Sigmoid colon (tissue), 6 donors: ENCODE measurements at regions not wholly inside any gene's neighbourhood (a gene's known extent, or its start where the extent isn't known, plus 50 kb on each side); places are given as distances from the start of the nearest gene placed in this dataset.

ENCODE experiments used
- DNase-seq: peaks from one replicate; pipeline ENCODE4 v3.0.0-alpha.2; 2019
- H3K27ac ChIP-seq, 4 donors: fragments of 200-600 bp; sonication (generic); one replicate each; pipeline ENCODE4 v1.5.1; 2016 to 2019; ENCODE audit warnings: mild to moderate bottlenecking in 1 of 4
- H3K27me3 ChIP-seq, 3 donors: fragments of 200-600 bp; sonication (generic); one replicate each; pipeline ENCODE4 v1.5.1; 2019; ENCODE audit warnings: mild to moderate bottlenecking in 1 of 3
- H3K36me3 ChIP-seq, 4 donors: fragments of 200-600 bp; sonication (generic); one replicate each; pipeline ENCODE4 v1.5.1; 2016 to 2019
- H3K4me1 ChIP-seq, 4 donors: fragments of 200-600 bp; sonication (generic); one replicate each; pipeline ENCODE4 v1.5.1; 2017 to 2019
- H3K4me3 ChIP-seq, 4 donors: fragments of 200-600 bp; sonication (generic); one replicate each; pipeline ENCODE4 v1.5.1; 2017 to 2019; ENCODE audit warnings: mild to moderate bottlenecking in 2 of 4, moderate library complexity in 1 of 4
- H3K9me3 ChIP-seq, 4 donors: fragments of 200-600 bp in 3 of 4; sonication (generic) in 3 of 4; one replicate each; pipeline versions ENCODE4 v1.5.1 to v1.6.1; 2013 to 2019
- CTCF ChIP-seq, 4 experiments: fragments of 450-650 bp in 3 of 4; fragments of 200-600 bp in 1 of 4; IDR thresholded peaks; one replicate each; pipeline ENCODE4 v1.5.1; 2016 to 2019; ENCODE audit warnings: antibody characterized with exemption in 4 of 4, mild to moderate bottlenecking in 3 of 4, moderate library complexity in 2 of 4
- EP300 ChIP-seq, 4 donors: sonication (generic); formaldehyde crosslinking; IDR thresholded peaks; one replicate each; pipeline ENCODE4 v1.6.1; 2017; ENCODE audit warnings: antibody characterized with exemption in 4 of 4
- POLR2A ChIP-seq, 2 donors: fragments of 450-650 bp; IDR thresholded peaks; one replicate each; pipeline ENCODE4 v1.6.1; 2016; ENCODE audit warnings: antibody characterized with exemption in 2 of 2, mild to moderate bottlenecking in 2 of 2, moderate library complexity in 2 of 2
- POLR2AphosphoS5 ChIP-seq, 4 donors: sonication (generic); formaldehyde crosslinking; IDR thresholded peaks; one replicate each; pipeline ENCODE4 v1.6.1; 2017; ENCODE audit warnings: antibody characterized with exemption in 4 of 4
- WGBS, 2 donors: extraction: QIAGEN DNeasy Blood & Tissue Kit; methylation state at CpG; one replicate each; pipeline ENCODE4 v1.1.7; 2013; 5-methylcytosine and 5-hydroxymethylcytosine counted together
- intact Hi-C: fragments of 100-400 bp; cut with DNase I; formaldehyde crosslinking; loops from one replicate; pipeline ENCODE4 v1.15.1; 2023
- donor health status: healthy with polysubstance abuse.
- donor health status: healthy.

DNA sequence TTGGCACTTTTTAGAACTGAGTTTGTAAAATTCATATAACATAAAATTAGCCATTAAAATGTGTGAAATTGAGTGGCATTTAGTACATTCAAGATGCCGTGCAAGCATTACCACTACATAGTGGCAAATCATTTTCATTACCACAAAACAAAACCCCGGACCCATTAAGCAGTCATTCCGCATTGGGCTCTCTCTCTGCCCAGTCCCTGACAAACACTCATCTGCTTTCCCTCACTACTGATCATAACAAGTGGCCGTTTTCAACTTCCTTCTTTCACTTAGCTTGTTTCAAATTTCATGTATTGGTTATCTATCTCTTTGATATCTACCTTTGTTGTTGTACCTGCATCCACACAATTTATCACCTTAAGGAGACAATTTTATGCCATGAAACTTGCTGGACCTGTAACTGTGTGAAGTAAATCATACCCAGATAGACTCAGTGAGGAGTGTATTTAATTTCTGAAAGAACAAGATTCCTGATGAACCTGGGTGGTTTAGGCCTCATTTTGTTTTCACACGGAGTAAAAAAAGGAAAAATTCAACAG lies 202.1 kb downstream of the OR13H1 start:
- 87 to 88% methylated on average over 5 of the region's 5 CpGs for WGBS, 2 donors
- TF ChIP-seq CTCF (IDR thresholded peaks at IDR 0.05) (no peak), POLR2A (IDR thresholded peaks at IDR 0.05) (no peak), EP300 (IDR thresholded peaks at IDR 0.05) (no peak), POLR2AphosphoS5 (IDR thresholded peaks at IDR 0.05) (no peak)
- H3K4me3 ChIP-seq, result peak overlapping the region in 1 of 4 donors; percentile 53
- DNase-seq, result no peak
- intact Hi-C loops, result loop anchor here (1.0 to 2.0 kb wide), 2 partner anchors 17 to 42 kb away; no protein-coding TSS in a partner anchor
- no peaks in the 10 kb centered on the region for H3K9me3 ChIP-seq
- no peaks in the 10 kb centered on the region for H3K27me3 ChIP-seq
- no peaks in the 10 kb centered on the region for H3K36me3 ChIP-seq
- H3K27ac ChIP-seq, result peak overlapping the region in 2 of 4 donors; percentile 75 to 82
- H3K4me1 ChIP-seq, result no peaks in the 10 kb centered on the region

GRCh38 chrX:131746491-131746968 lies 202.7 kb downstream of the OR13H1 start:
- Histone ChIP-seq H3K27me3 (no peaks in the 10 kb centered on the region), H3K4me3 (peak overlapping the region in 2 of 4 donors; percentile 45 to 53), H3K36me3 (no peaks in the 10 kb centered on the region), H3K9me3 (no peaks in the 10 kb centered on the region), H3K27ac (peak overlapping the region in 2 of 4 donors; percentile 75 to 82), H3K4me1 (no peaks in the 10 kb centered on the region)
- intact Hi-C loops, result loop anchor here (1.0 to 2.0 kb wide), 2 partner anchors 18 to 42 kb away; no protein-coding TSS in a partner anchor
- WGBS, 2 donors, result 89 to 92% methylated on average over 14 of the region's 14 CpGs
- DNase-seq, result peak; percentile 93
- TF ChIP-seq POLR2AphosphoS5 (IDR thresholded peaks at IDR 0.05) (peak in 1 of 4 donors; percentile 66), POLR2A (IDR thresholded peaks at IDR 0.05) (no peak), CTCF (IDR thresholded peaks at IDR 0.05) (peak in 1 of 4 experiments; percentile 60)

- Histone ChIP-seq H3K27ac (peak overlapping the region in 2 of 4 donors; percentile 75 to 82), H3K36me3 (no peaks in the 10 kb centered on the region), H3K9me3 (no peaks in the 10 kb centered on the region), H3K4me3 (peak overlapping the region in 2 of 4 donors; percentile 45 to 53), H3K27me3 (no peaks in the 10 kb centered on the region), H3K4me1 (no peaks in the 10 kb centered on the region)
- DNase-seq, result peak; percentile 89
- intact Hi-C loops, result loop anchor here (2.0 kb wide), 1 partner anchor 18 kb away; no protein-coding TSS in a partner anchor
- 90 to 95% methylated on average over 9 of the region's 9 CpGs for WGBS, 2 donors
- peak in 1 of 4 experiments; percentile 36 for TF ChIP-seq CTCF (IDR thresholded peaks at IDR 0.05)
- no peak for TF ChIP-seq EP300 (IDR thresholded peaks at IDR 0.05)
- no peak for TF ChIP-seq POLR2A (IDR thresholded peaks at IDR 0.05)
Observed at GRCh38 chrX:131747173-131747572, 203.3 kb downstream of the OR13H1 start.

DNA sequence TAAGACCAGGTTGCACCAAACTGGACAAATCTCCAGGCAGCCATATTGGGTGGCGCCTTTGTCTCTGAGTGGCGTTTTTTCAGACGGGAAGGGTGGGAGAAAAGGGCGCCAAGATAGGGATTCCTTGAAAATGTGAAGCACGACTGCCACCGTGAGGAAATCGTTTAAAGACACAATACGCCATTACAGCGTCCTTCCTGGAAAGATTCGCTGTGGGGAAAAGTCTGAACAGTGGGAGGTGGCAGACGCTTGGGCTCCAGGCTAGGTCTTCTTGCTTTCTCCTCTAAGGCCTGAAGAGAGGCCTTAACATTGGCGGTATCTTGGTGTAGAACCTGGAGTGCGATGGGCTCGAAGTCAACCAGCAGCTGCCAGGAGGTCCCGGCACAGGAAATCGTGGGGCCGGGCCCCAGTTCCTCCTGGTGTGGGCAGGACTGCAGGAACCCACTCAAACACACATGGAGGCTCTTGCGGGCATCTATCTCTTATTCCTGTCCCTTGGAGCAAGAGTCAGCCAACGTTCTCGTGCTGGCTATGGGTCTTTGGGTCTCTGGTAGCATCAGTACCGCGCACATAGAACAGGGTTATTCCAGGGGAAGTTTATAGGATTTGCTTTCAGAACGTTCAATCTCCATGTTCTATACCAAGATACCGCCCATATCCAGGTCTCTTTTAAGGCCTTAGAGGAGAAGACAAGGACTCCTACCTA lies 208.8 kb downstream of the OR13H1 start:
- TF ChIP-seq POLR2AphosphoS5 (IDR thresholded peaks at IDR 0.05), result no peak
- H3K27me3 ChIP-seq, result no peaks in the 10 kb centered on the region
- H3K4me3 ChIP-seq, result peak overlapping the region in 2 of 4 donors; percentile 24 to 51
- DNase-seq, result peak; percentile 92
- intact Hi-C loops, result loop anchor here (1.0 to 5.0 kb wide), 3 partner anchors 10 to 65 kb away; no protein-coding TSS in a partner anchor
- WGBS, 2 donors, result 91 to 96% methylated on average over 24 of the region's 24 CpGs
- no peaks in the 10 kb centered on the region for H3K36me3 ChIP-seq
- H3K9me3 ChIP-seq, result no peaks in the 10 kb centered on the region
- peak overlapping the region in 2 of 4 donors; percentile 75 to 81 for H3K27ac ChIP-seq
- no peaks in the 10 kb centered on the region for H3K4me1 ChIP-seq

DNA sequence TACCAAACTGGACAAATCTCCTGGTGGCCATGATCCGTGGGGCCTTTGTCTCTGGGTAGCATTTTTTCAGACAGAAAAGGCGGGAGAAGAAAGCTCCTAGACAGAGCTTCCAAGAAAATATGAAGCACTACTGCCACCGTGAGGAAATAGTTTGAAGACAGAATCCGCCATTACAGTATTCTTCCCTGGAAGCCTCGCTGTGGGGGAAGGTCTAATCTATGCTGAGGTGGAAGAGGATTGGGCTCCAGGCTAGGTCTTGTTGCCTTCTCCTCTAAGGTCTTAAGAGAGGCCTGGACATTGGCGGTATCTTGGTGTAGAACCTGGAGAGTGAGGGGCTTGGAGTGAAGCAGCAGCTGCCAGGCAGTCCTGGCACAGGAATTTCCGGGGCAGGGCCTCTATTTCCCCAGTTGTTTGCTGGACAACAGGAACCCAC lies 218.9 kb downstream of the OR13H1 start:
- peaks cover 0 to 3% (median 0%) of the 10 kb centered on the region in 4 donors for H3K4me1 ChIP-seq
- peak overlapping the region in 2 of 4 donors; percentile 14 to 44 for H3K4me3 ChIP-seq
- WGBS, 2 donors, result 86 to 94% methylated on average over 7 of the region's 7 CpGs
- no peaks in the 10 kb centered on the region for H3K27me3 ChIP-seq
- no peaks in the 10 kb centered on the region for H3K36me3 ChIP-seq
- TF ChIP-seq POLR2AphosphoS5 (IDR thresholded peaks at IDR 0.05), result peak in 1 of 4 donors; percentile 22
- no peak for TF ChIP-seq POLR2A (IDR thresholded peaks at IDR 0.05)
- TF ChIP-seq CTCF (IDR thresholded peaks at IDR 0.05), result peak in 1 of 4 experiments; percentile 55
- no peak for TF ChIP-seq EP300 (IDR thresholded peaks at IDR 0.05)
- intact Hi-C loops, result loop anchor here (1.0 kb wide), 1 partner anchor 10 kb away; no protein-coding TSS in a partner anchor
- H3K27ac ChIP-seq, result peak overlapping the region in 2 of 4 donors; percentile 16 to 71
- H3K9me3 ChIP-seq, result no peaks in the 10 kb centered on the region
- peak; percentile 75 for DNase-seq
